ENCODE measurements at regions not wholly inside any gene's neighbourhood (a gene's known extent, or its start where the extent isn't known, plus 50 kb on each side); places are given as distances from the start of the nearest gene placed in this dataset.

- intact Hi-C loops (cut with DNase I), result no loop called here
- 86 to 88% methylated on average over 2 of the region's 2 CpGs for WGBS, 2 donors
- Histone ChIP-seq H3K4me3 (no peak overlapping the region), H3K36me3 (no peaks in the 10 kb centered on the region), H3K9me3 (no peaks in the 10 kb centered on the region), H3K27me3 (no peaks in the 10 kb centered on the region), H3K27ac (no peak overlapping the region), H3K4me1 (no peaks in the 10 kb centered on the region)
- no peak for DNase-seq
- TF ChIP-seq POLR2A (IDR thresholded peaks at IDR 0.05), result no peak
- TF ChIP-seq CTCF (IDR thresholded peaks at IDR 0.05), result no peak
These were observed 484.5 kb downstream of the SLITRK6 start for GRCh38 chr13:85314686-85315085.

GRCh38 chr13:85313761-85314503, 485.3 kb downstream of the SLITRK6 start:
- intact Hi-C loops (cut with DNase I), result no loop called here
- Histone ChIP-seq H3K4me1 (no peaks in the 10 kb centered on the region), H3K4me3 (no peak overlapping the region), H3K9me3 (no peaks in the 10 kb centered on the region), H3K27me3 (no peaks in the 10 kb centered on the region), H3K36me3 (no peaks in the 10 kb centered on the region), H3K27ac (no peak overlapping the region)
- 37 to 58% methylated on average over 6 of the region's 6 CpGs for WGBS, 2 donors
- DNase-seq, result no peak
- TF ChIP-seq POLR2A (IDR thresholded peaks at IDR 0.05) (no peak), CTCF (IDR thresholded peaks at IDR 0.05) (no peak)

- no peaks in the 10 kb centered on the region for H3K9me3 ChIP-seq
These were observed 487.1 kb downstream of the SLITRK6 start for GRCh38 chr13:85312071-85312470.

GRCh38 chr13:85303630-85304029, 495.6 kb downstream of the SLITRK6 start:
- Histone ChIP-seq H3K4me1 (no peaks in the 10 kb centered on the region), H3K36me3 (no peaks in the 10 kb centered on the region), H3K27ac (no peak overlapping the region), H3K27me3 (no peaks in the 10 kb centered on the region), H3K9me3 (no peaks in the 10 kb centered on the region), H3K4me3 (no peak overlapping the region)
- TF ChIP-seq POLR2A (IDR thresholded peaks at IDR 0.05), result no peak
- TF ChIP-seq CTCF (IDR thresholded peaks at IDR 0.05), result no peak
- WGBS, 2 donors, result 42 to 59% methylated on average over 4 of the region's 4 CpGs
- intact Hi-C loops (cut with DNase I), result no loop called here
- no peak for DNase-seq

More at GRCh38 chr13:85312071-85312470, 487.1 kb downstream of the SLITRK6 start:
- intact Hi-C loops (cut with DNase I), result no loop called here
- Histone ChIP-seq H3K36me3 (no peaks in the 10 kb centered on the region), H3K27ac (no peak overlapping the region), H3K4me1 (no peaks in the 10 kb centered on the region), H3K4me3 (no peak overlapping the region), H3K27me3 (no peaks in the 10 kb centered on the region)
- WGBS, 2 donors, result 55 to 80% methylated on average over 4 of the region's 4 CpGs
- no peak for DNase-seq
- no peak for TF ChIP-seq CTCF (IDR thresholded peaks at IDR 0.05)
- TF ChIP-seq POLR2A (IDR thresholded peaks at IDR 0.05), result no peak

GRCh38 chr13:85298387-85298924, 500.8 kb downstream of the SLITRK6 start:
- WGBS, 2 donors, result 44 to 78% methylated on average over 1 of the region's 1 CpG
- no peak for DNase-seq
- H3K9me3 ChIP-seq, result no peaks in the 10 kb centered on the region
- no peaks in the 10 kb centered on the region for H3K36me3 ChIP-seq
- no peaks in the 10 kb centered on the region for H3K27me3 ChIP-seq
- H3K27ac ChIP-seq, result no peak overlapping the region
- H3K4me3 ChIP-seq, result no peak overlapping the region
- no peaks in the 10 kb centered on the region for H3K4me1 ChIP-seq
- TF ChIP-seq CTCF (IDR thresholded peaks at IDR 0.05), result no peak
- TF ChIP-seq POLR2A (IDR thresholded peaks at IDR 0.05), result no peak
- intact Hi-C loops (cut with DNase I), result no loop called here

All from esophagus squamous epithelium (tissue), 5 donors.